GM23338 (cell line): ENCODE measurements at regions not wholly inside any gene's neighbourhood (a gene's known extent, or its start where the extent isn't known, plus 50 kb on each side); places are given as distances from the start of the nearest gene placed in this dataset.

Experiments
- ATAC-seq: fragments of 200-7000 bp; cut with Tn5 transposase; 3 replicates; pipeline ENCODE4 v1.9.1; 2020
- DNase-seq: peaks from one replicate; pipeline ENCODE4 v3.0.0-alpha.2; 2015; ENCODE audit warnings: low spot score
- H2AFZ ChIP-seq: fragments of 200-600 bp; sonication (generic); 2 replicates; pipeline ENCODE4 v1.8.0; 2016; ENCODE audit warnings: antibody characterized with exemption, mild to moderate bottlenecking, moderate library complexity
- H3F3A ChIP-seq: fragments of 200-600 bp; sonication (generic); replicated peaks from 2 replicates; pipeline ENCODE4 v1.8.0; 2017; ENCODE audit warnings: antibody characterized with exemption, mixed run types, low read depth
- H3K27ac ChIP-seq: fragments of 200-600 bp; sonication (generic); 2 replicates; pipeline ENCODE4 v1.6.1; 2016; ENCODE audit warnings: low read depth
- H3K27me3 ChIP-seq: fragments of 200-600 bp; sonication (generic); 2 replicates; pipeline ENCODE4 v1.8.0; 2016; ENCODE audit warnings: mild to moderate bottlenecking, mixed run types, moderate library complexity; ENCODE audit not compliant: insufficient read depth
- H3K36me3 ChIP-seq: fragments of 200-600 bp; sonication (generic); 2 replicates; pipeline ENCODE4 v1.8.0; 2016; ENCODE audit warnings: mild to moderate bottlenecking; ENCODE audit not compliant: insufficient read depth
- H3K4me1 ChIP-seq: fragments of 200-600 bp; sonication (generic); 2 replicates; pipeline ENCODE4 v1.8.0; 2016; ENCODE audit warnings: mild to moderate bottlenecking, moderate library complexity; ENCODE audit not compliant: insufficient read depth
- H3K4me2 ChIP-seq: fragments of 200-600 bp; sonication (generic); 2 replicates; pipeline ENCODE4 v1.7.1; 2017; ENCODE audit warnings: mixed run types
- H3K4me3 ChIP-seq: fragments of 200-600 bp; sonication (generic); 2 replicates; pipeline ENCODE4 v1.6.1; 2016; ENCODE audit warnings: mixed run types
- H3K79me2 ChIP-seq: fragments of 200-600 bp; sonication (generic); replicated peaks from 2 replicates; pipeline ENCODE4 v1.8.0; 2017; ENCODE audit warnings: mild to moderate bottlenecking; ENCODE audit not compliant: insufficient read depth
- H3K9me2 ChIP-seq: fragments of 200-600 bp; sonication (generic); 2 replicates; pipeline ENCODE4 v1.8.0; 2017; ENCODE audit not compliant: insufficient read depth
- H4K20me1 ChIP-seq: fragments of 200-600 bp; sonication (generic); replicated peaks from 2 replicates; pipeline ENCODE4 v1.8.0; 2017; ENCODE audit warnings: mild to moderate bottlenecking; ENCODE audit not compliant: insufficient read depth
- H3K27ac Mint-ChIP-seq: 2 replicates; pipeline ENCODE4 v1.8.0; 2020; ENCODE audit warnings: inconsistent platforms, mild to moderate bottlenecking, moderate library complexity, mixed read lengths
- H3K27me3 Mint-ChIP-seq: 3 replicates; pipeline ENCODE4 v1.8.0; 2022; ENCODE audit warnings: low read depth, mild to moderate bottlenecking, moderate library complexity, mixed read lengths, inconsistent platforms; ENCODE audit not compliant: insufficient read depth, poor library complexity
- H3K36me3 Mint-ChIP-seq: 3 replicates; pipeline ENCODE4 v1.8.0; 2021; ENCODE audit warnings: low read depth, mild to moderate bottlenecking, inconsistent platforms, moderate library complexity, mixed read lengths
- H3K4me1 Mint-ChIP-seq: 3 replicates; pipeline ENCODE4 v1.8.0; 2020; ENCODE audit warnings: mild to moderate bottlenecking, inconsistent platforms, mixed read lengths
- H3K4me3 Mint-ChIP-seq: 3 replicates; pipeline ENCODE4 v1.8.0; 2021; ENCODE audit warnings: moderate library complexity, mild to moderate bottlenecking, inconsistent platforms, mixed read lengths
- H3K9me3 Mint-ChIP-seq: 3 replicates; pipeline ENCODE4 v1.8.0; 2020; ENCODE audit warnings: moderate library complexity, mild to moderate bottlenecking, inconsistent platforms, mixed read lengths
- CREB1 ChIP-seq: fragments of 250-450 bp; sonication (Bioruptor Pico); IDR thresholded peaks from 2 replicates; pipeline ENCODE4 v1.5.0; 2020; ENCODE audit warnings: low read depth, mild to moderate bottlenecking, moderate library complexity
- CTCF ChIP-seq, 2 experiments: fragments of 200-600 bp in 1 of 2; sonication (generic) in 1 of 2; conservative IDR thresholded peaks; 2 replicates each; pipeline versions ENCODE4 v1.5.1 to v1.6.1; 2016 to 2017; ENCODE audit warnings: antibody characterized with exemption in 2 of 2, low read depth in 2 of 2, mild to moderate bottlenecking in 2 of 2, moderate library complexity in 1 of 2
- ETS1 ChIP-seq: IDR thresholded peaks from 2 replicates; pipeline ENCODE4 v1.6.1; 2016; ENCODE audit warnings: antibody characterized with exemption
- EZH2 ChIP-seq: fragments of 200-600 bp; sonication (generic); IDR thresholded peaks from one replicate; pipeline ENCODE4 v1.8.0; 2017; ENCODE audit warnings: antibody characterized with exemption, mild to moderate bottlenecking, low read depth; ENCODE audit not compliant: unreplicated experiment
- EZH2phosphoT487 ChIP-seq: fragments of 200-600 bp; sonication (generic); IDR thresholded peaks from one replicate; pipeline ENCODE4 v1.8.1; 2018; ENCODE audit warnings: antibody characterized with exemption; ENCODE audit not compliant: unreplicated experiment
- JUNB ChIP-seq: IDR thresholded peaks from one replicate; pipeline ENCODE4 v1.6.1; 2016; ENCODE audit warnings: antibody characterized with exemption; ENCODE audit not compliant: unreplicated experiment
- REST ChIP-seq: IDR thresholded peaks from one replicate; pipeline ENCODE4 v1.6.1; 2018; ENCODE audit warnings: antibody characterized with exemption; ENCODE audit not compliant: unreplicated experiment
- ZNF114 ChIP-seq: fragments of 250-450 bp; sonication (Bioruptor Pico); IDR thresholded peaks from 2 replicates; pipeline ENCODE4 v1.5.0; 2020; ENCODE audit warnings: mild to moderate bottlenecking, moderate library complexity
- ZNF331 ChIP-seq: fragments of 250-450 bp; sonication (Bioruptor Pico); IDR thresholded peaks from 2 replicates; pipeline ENCODE4 v1.5.0; 2020; ENCODE audit warnings: low read depth, mild to moderate bottlenecking, moderate library complexity
- ZNF462 ChIP-seq: fragments of 250-450 bp; sonication (Bioruptor Pico); IDR thresholded peaks from 2 replicates; pipeline ENCODE4 v1.5.0; 2020; ENCODE audit warnings: mild to moderate bottlenecking, moderate library complexity

GRCh38 chr9:82161876-82162275 is 173.3 kb downstream of the SPATA31D1 start:
- H3F3A ChIP-seq = no peaks in the 10 kb centered on the region
- TF ChIP-seq ZNF114 (CRISPR knock-in tag) (no peak), EZH2 (no peak), ETS1 (no peak), ZNF331 (CRISPR knock-in tag) (no peak)
- no peaks in the 10 kb centered on the region; the same call in 2 of the 3 replicates for H3K4me1 Mint-ChIP-seq
- H3K4me3 Mint-ChIP-seq = no peak overlapping the region
- no peak for ATAC-seq
- H3K27ac Mint-ChIP-seq = no peak overlapping the region
- no peaks in the 10 kb centered on the region for H3K27me3 ChIP-seq
- H2AFZ ChIP-seq = no peak overlapping the region
- H3K4me3 ChIP-seq = no peak overlapping the region
- H3K36me3 ChIP-seq = no peaks in the 10 kb centered on the region
- H3K4me1 ChIP-seq = no peaks in the 10 kb centered on the region
- no peaks in the 10 kb centered on the region for H3K79me2 ChIP-seq
- no peaks in the 10 kb centered on the region for H4K20me1 ChIP-seq
- no peak overlapping the region for H3K4me2 ChIP-seq
- H3K27me3 Mint-ChIP-seq = peaks cover 2% of the 10 kb centered on the region
- no peaks in the 10 kb centered on the region for H3K36me3 Mint-ChIP-seq
- peaks cover 5% of the 10 kb centered on the region; the same call in 1 of the 2 replicates for H3K9me2 ChIP-seq
- no peaks in the 10 kb centered on the region for H3K9me3 Mint-ChIP-seq
- H3K27ac ChIP-seq = no peak overlapping the region
- no peak for DNase-seq

- no peaks in the 10 kb centered on the region for H3K4me1 Mint-ChIP-seq
- no peaks in the 10 kb centered on the region for H3K36me3 Mint-ChIP-seq
- Histone ChIP-seq H2AFZ (no peak overlapping the region), H3K4me2 (no peak overlapping the region), H3K36me3 (no peaks in the 10 kb centered on the region), H3K9me2 (peaks cover 5% of the 10 kb centered on the region; the same call in 1 of the 2 replicates), H3K27me3 (no peaks in the 10 kb centered on the region), H3K4me3 (no peak overlapping the region), H3K4me1 (no peaks in the 10 kb centered on the region), H3F3A (no peaks in the 10 kb centered on the region), H3K27ac (no peak overlapping the region), H3K79me2 (no peaks in the 10 kb centered on the region), H4K20me1 (no peaks in the 10 kb centered on the region)
- peaks cover 2% of the 10 kb centered on the region for H3K27me3 Mint-ChIP-seq
- H3K9me3 Mint-ChIP-seq = no peaks in the 10 kb centered on the region
- DNase-seq (no peak), ATAC-seq (no peak)
- H3K27ac Mint-ChIP-seq = no peak overlapping the region
- no peak overlapping the region for H3K4me3 Mint-ChIP-seq
- TF ChIP-seq REST (no peak), JUNB (no peak), CTCF (conservative IDR thresholded peaks at IDR 0.05; ENCODE audit: low read depth in 2 of 2) (no peak), ZNF331 (CRISPR knock-in tag) (no peak), EZH2phosphoT487 (no peak), ZNF462 (CRISPR knock-in tag) (no peak), CREB1 (CRISPR knock-in tag) (no peak)
These were observed 175.6 kb downstream of the SPATA31D1 start for GRCh38 chr9:82164159-82164558.
